HG02642 (cell line): ENCODE measurements at regions not wholly inside any gene's neighbourhood (a gene's known extent, or its start where the extent isn't known, plus 50 kb on each side); places are given as distances from the start of the nearest gene placed in this dataset.
A peak's percentile ranks its signal among the peaks of the same experiment; 100 is the strongest.

ENCODE experiments used
- ATAC-seq: cut with Tn5 transposase; IDR thresholded peaks from one replicate; pipeline ENCODE4 v1.9.1; 2021; ENCODE audit warnings: mild to moderate bottlenecking; ENCODE audit not compliant: unreplicated experiment, poor library complexity

- ATAC-seq: no peak
Measured at GRCh38 chr2:201968050-201968449, 65.6 kb upstream of the FZD7 start.

GRCh38 chr2:201968476-201968875 is 65.2 kb upstream of the FZD7 start:
- no peak for ATAC-seq

- no peak for ATAC-seq
Measured at GRCh38 chr2:201969241-201969937, 64.3 kb upstream of the FZD7 start.

- ATAC-seq: no peak
Measured at GRCh38 chr2:201969938-201970785, 63.5 kb upstream of the FZD7 start.

GRCh38 chr2:201970786-201971108 is 62.9 kb upstream of the FZD7 start:
- ATAC-seq: no peak

- ATAC-seq: no peak
Measured at GRCh38 chr2:201971531-201972228, 62.0 kb upstream of the FZD7 start.

- ATAC-seq: no peak
Measured at GRCh38 chr2:201972621-201973255, 60.9 kb upstream of the FZD7 start.

GRCh38 chr2:201973305-201973928 is 60.2 kb upstream of the FZD7 start:
- no peak for ATAC-seq

GRCh38 chr2:201974171-201975100 is 59.2 kb upstream of the FZD7 start:
- ATAC-seq: no peak

- ATAC-seq: no peak
Measured at GRCh38 chr2:201975434-201975833, 58.2 kb upstream of the FZD7 start.

GRCh38 chr2:201975964-201976612 is 57.6 kb upstream of the FZD7 start:
- no peak for ATAC-seq

- ATAC-seq: no peak
Measured at GRCh38 chr2:201977651-201978050, 56.0 kb upstream of the FZD7 start.

GRCh38 chr2:201978333-201978732 is 55.3 kb upstream of the FZD7 start:
- no peak for ATAC-seq

GRCh38 chr2:201978986-201979385 is 54.7 kb upstream of the FZD7 start:
- no peak for ATAC-seq

- ATAC-seq: peak; percentile 50
Measured at GRCh38 chr2:201980389-201980821, 53.2 kb upstream of the FZD7 start.

GRCh38 chr2:201980946-201981345 is 52.7 kb upstream of the FZD7 start:
- no peak for ATAC-seq

- ATAC-seq: no peak
Measured at GRCh38 chr2:201983174-201983573, 50.5 kb upstream of the FZD7 start.

GRCh38 chr2:201983800-201984199 is 49.9 kb upstream of the FZD7 start:
- ATAC-seq: no peak
